ENCODE measurements at regions not wholly inside any gene's neighbourhood (a gene's known extent, or its start where the extent isn't known, plus 50 kb on each side); places are given as distances from the start of the nearest gene placed in this dataset.

GRCh38 chr14:46198676-46199075 lies 452.9 kb downstream of the RPL10L start:
- in situ Hi-C loops (cut with HindIII; ENCODE audit: low sequenced_read_pairs): no loop called here
- H3K4me3 ChIP-seq (ENCODE audit: low read depth, low read length): no peak overlapping the region
- no peak for TF ChIP-seq CTCF (IDR thresholded peaks at IDR 0.05; ENCODE audit: low read depth, low read length, missing control alignments)
- no peak for DNase-seq (ENCODE audit: low read depth)

GRCh38 chr14:46197856-46198255 lies 453.7 kb downstream of the RPL10L start:
- DNase-seq (ENCODE audit: low read depth): no peak
- in situ Hi-C loops (cut with HindIII; ENCODE audit: low sequenced_read_pairs): no loop called here
- no peak overlapping the region for H3K4me3 ChIP-seq (ENCODE audit: low read depth, low read length)
- TF ChIP-seq CTCF (IDR thresholded peaks at IDR 0.05; ENCODE audit: low read depth, low read length, missing control alignments): no peak

Data from astrocyte of the cerebellum (primary cell).